Loucy (cell line): ENCODE measurements at regions not wholly inside any gene's neighbourhood (a gene's known extent, or its start where the extent isn't known, plus 50 kb on each side); places are given as distances from the start of the nearest gene placed in this dataset.
"Not testable (repeated sequence)": the region's sequence is repeated elsewhere in the genome, so short reads cannot be mapped to it uniquely, and the experiment has no call there.

ENCODE experiments used
- CTCF ChIP-seq: fragments of 200-600 bp; sonication (generic); conservative IDR thresholded peaks from 2 replicates; pipeline ENCODE4 v1.5.1; 2014; ENCODE audit warnings: mild to moderate bottlenecking, antibody characterized with exemption, low read length
- EZH2phosphoT487 ChIP-seq: fragments of 200-600 bp; IDR thresholded peaks from 2 replicates; pipeline ENCODE4 v1.6.1; 2018; ENCODE audit warnings: antibody characterized with exemption, mild to moderate bottlenecking, moderate library complexity, borderline replicate concordance

- not testable (repeated sequence) for TF ChIP-seq CTCF, EZH2phosphoT487
Observed at GRCh38 chr16:35603371-35603770, 2144.0 kb downstream of the TP53TG3F start.
